Superior temporal gyrus (tissue), 1 donor: ENCODE measurements at regions not wholly inside any gene's neighbourhood (a gene's known extent, or its start where the extent isn't known, plus 50 kb on each side); places are given as distances from the start of the nearest gene placed in this dataset.
A peak's percentile ranks its signal among the peaks of the same experiment; 100 is the strongest.

Experiments used
- DNase-seq: peaks from one replicate; pipeline ENCODE4 v3.0.0-alpha.2; 2016; ENCODE audit errors: extremely low spot score

DNA sequence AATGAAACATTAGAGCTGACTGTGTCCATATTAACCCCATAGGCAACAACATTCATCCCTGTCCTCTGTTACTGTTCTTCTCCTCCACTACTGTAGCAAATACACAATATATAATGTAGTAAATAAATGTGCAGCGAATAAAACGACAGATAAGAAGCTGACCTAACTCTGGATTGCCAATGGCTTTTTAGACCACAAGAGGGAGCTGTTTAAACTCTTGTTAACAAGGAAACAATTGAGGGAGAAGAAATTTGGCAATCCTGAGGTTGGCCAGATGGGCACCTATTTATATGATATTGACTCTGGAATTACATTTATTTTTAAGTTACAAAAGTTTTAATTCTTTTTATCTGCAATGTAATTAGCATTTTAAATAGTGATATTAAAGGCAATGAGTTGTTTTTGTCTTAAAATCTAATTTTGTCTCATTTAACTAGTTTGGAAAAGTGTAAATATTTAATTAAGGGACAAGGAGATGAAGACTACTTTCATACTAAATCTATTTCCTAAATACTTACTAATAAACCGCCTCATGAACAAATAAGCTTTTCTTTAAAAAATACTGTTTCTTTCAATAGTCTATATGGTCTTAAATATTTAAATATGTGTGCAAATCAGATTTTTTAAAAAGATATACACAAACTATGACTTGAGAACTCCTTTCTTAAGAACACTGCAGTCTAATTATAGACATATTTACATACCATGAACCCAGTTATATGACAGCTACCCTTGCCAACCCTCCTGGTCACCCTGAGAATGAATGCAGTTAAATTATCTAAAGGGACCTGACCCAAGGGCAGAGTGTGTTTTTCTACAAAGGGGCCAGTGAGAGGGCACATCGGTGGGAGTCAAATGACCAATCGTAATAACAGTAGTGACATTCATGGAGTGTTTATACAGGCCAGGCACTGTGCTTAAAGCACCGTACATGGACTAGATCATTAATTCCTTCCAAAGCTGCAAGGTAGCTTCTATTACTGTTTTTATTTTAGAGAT lies 52.9 kb upstream of the HPF1 start:
- peak; percentile 98 for DNase-seq

DNA sequence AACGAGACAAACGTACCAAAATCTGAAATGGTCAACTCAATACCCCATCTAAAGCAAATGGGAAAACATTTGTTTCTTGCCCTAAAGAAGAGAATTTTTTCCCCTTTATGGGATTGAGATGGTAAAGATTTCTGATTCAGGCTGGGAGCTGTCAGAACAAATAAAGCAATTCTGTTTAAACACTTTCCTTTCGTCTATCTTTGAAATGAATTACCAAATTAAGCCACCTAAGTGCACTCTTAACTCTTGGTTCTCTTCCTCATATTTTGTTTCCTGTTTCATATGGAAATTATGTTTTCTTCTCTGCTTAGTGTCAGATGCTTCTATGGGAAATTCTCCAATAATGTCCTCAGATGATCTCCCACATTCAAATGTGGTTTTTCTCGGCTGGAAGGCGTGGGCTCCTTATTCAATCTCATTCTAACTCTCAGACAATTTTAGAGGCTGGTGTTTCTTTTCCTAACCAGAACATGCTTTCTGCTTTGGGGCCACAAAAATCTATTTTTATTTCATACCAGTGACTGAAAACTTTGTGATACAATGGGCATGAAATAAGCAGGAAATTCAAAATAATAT lies 50.3 kb upstream of the HPF1 start:
- DNase-seq = peak; percentile 64
